Uterus (tissue), 2 donors: ENCODE measurements at regions not wholly inside any gene's neighbourhood (a gene's known extent, or its start where the extent isn't known, plus 50 kb on each side); places are given as distances from the start of the nearest gene placed in this dataset.

ENCODE experiments used
- CTCF ChIP-seq, 4 experiments: fragments of 200-600 bp in 2 of 4; fragments of 450-650 bp in 2 of 4; sonication (generic) in 2 of 4; IDR thresholded peaks; one replicate each; pipeline ENCODE4 v1.5.1; 2016 to 2019; ENCODE audit warnings: antibody characterized with exemption in 4 of 4, mild to moderate bottlenecking in 2 of 4, moderate library complexity in 1 of 4
- POLR2A ChIP-seq, 2 donors: fragments of 450-650 bp; IDR thresholded peaks; one replicate each; pipeline ENCODE4 v1.6.1; 2016; ENCODE audit warnings: antibody characterized with exemption in 2 of 2, mild to moderate bottlenecking in 1 of 2, moderate library complexity in 1 of 2

GRCh38 chr1:182238421-182238820 is 153.2 kb downstream of the GLUL start:
- TF ChIP-seq CTCF (IDR thresholded peaks at IDR 0.05) = no peak
- no peak for TF ChIP-seq POLR2A (IDR thresholded peaks at IDR 0.05)
